Stomach (tissue), 4 donors: ENCODE measurements at regions not wholly inside any gene's neighbourhood (a gene's known extent, or its start where the extent isn't known, plus 50 kb on each side); places are given as distances from the start of the nearest gene placed in this dataset.

Experiments used
- EP300 ChIP-seq: sonication (generic); formaldehyde crosslinking; IDR thresholded peaks from one replicate; pipeline ENCODE4 v1.6.1; 2017; ENCODE audit warnings: antibody characterized with exemption
- POLR2A ChIP-seq, 4 donors: fragments of 450-650 bp; IDR thresholded peaks; one replicate each; pipeline ENCODE4 v1.6.1; 2016; ENCODE audit warnings: antibody characterized with exemption in 4 of 4, control low read depth in 2 of 4, mild to moderate bottlenecking in 1 of 4, moderate library complexity in 1 of 4
- POLR2AphosphoS5 ChIP-seq, 3 donors: sonication (generic); formaldehyde crosslinking; IDR thresholded peaks; one replicate each; pipeline ENCODE4 v1.6.1; 2016; ENCODE audit warnings: antibody characterized with exemption in 3 of 3
- TF ChIP-seq, protein P1 (sequence below), 7 experiments: fragments of 450-650 bp in 4 of 7; fragments of 200-600 bp in 3 of 7; sonication (generic) in 3 of 7; IDR thresholded peaks; one replicate each; pipeline ENCODE4 v1.5.1; 2016 to 2019; ENCODE audit warnings: antibody characterized with exemption in 7 of 7, control low read depth in 2 of 7, mild to moderate bottlenecking in 1 of 7

DNA sequence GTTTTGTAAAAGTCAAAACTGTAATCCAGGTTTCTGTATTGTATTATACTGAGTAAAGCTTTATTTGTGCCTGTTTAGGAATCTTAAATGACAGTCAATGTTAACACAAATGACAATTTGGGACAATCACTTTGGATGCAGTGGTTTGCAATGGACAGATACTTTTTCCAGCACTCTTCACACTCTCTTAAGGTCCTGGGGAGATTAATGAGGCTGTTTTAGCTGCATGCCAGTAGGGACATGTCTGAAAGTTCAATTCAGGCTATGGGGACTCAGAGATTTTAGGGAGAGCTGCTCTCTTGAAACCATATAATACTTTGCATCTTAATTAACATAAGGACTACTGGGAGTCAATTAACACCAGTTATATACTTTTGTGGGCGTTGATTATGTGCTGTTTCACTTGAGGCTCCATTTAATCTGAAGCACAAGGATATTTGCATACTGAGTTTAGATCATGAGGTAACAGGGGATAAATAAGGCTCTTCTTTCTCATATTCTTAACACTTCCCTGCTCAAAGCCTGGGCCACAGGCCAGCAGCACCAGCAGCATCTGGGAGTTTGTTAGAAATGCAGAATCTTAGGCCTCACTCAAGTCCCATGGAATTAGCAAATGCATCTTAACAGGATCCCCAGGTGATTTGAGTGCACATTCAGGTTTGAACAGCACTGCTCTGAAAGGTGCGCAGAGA is 972.8 kb downstream of the PLOD2 start:
- TF ChIP-seq, protein P1, sequence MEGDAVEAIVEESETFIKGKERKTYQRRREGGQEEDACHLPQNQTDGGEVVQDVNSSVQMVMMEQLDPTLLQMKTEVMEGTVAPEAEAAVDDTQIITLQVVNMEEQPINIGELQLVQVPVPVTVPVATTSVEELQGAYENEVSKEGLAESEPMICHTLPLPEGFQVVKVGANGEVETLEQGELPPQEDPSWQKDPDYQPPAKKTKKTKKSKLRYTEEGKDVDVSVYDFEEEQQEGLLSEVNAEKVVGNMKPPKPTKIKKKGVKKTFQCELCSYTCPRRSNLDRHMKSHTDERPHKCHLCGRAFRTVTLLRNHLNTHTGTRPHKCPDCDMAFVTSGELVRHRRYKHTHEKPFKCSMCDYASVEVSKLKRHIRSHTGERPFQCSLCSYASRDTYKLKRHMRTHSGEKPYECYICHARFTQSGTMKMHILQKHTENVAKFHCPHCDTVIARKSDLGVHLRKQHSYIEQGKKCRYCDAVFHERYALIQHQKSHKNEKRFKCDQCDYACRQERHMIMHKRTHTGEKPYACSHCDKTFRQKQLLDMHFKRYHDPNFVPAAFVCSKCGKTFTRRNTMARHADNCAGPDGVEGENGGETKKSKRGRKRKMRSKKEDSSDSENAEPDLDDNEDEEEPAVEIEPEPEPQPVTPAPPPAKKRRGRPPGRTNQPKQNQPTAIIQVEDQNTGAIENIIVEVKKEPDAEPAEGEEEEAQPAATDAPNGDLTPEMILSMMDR (IDR thresholded peaks at IDR 0.05), result no peak
- TF ChIP-seq POLR2A (IDR thresholded peaks at IDR 0.05), result no peak
- no peak for TF ChIP-seq EP300
- no peak for TF ChIP-seq POLR2AphosphoS5 (IDR thresholded peaks at IDR 0.05)
